ENCODE measurements at regions not wholly inside any gene's neighbourhood (a gene's known extent, or its start where the extent isn't known, plus 50 kb on each side); places are given as distances from the start of the nearest gene placed in this dataset.

DNA sequence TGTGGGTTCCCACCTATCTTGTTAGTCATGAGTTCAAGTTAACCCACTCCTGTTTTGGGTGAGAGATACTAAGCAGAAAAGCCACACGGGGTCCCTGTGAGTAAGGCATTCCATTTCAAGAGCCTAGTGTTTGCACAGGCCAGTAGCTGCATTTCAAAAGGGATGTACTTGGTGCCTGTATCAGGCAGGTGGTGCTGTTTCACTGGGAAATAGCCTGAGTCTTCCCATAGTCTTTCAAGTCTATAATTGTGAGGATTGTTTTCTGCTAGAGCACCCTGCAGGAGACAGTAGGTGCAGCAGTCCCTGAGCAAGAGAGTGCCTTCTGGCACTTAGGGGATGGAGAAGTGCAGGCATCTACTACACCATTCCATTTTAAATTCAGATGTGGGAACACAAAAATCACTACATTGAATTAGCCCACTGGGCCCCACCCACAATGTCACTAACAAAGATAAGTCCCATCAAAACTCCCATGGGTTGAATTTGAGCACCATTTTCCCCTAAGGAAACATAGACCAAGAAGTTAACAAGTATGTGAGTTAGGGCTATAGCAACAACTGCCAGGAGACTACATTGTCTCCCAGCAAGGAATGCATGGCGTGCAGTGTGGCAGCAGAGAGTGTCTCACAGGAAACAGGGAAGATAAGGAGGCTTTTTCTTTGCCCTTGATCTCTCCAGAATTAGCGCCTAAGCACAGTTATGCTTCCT, 263.2 kb downstream of the COX7C start:
- peak; percentile 85 to 88 for DNase-seq

DNA sequence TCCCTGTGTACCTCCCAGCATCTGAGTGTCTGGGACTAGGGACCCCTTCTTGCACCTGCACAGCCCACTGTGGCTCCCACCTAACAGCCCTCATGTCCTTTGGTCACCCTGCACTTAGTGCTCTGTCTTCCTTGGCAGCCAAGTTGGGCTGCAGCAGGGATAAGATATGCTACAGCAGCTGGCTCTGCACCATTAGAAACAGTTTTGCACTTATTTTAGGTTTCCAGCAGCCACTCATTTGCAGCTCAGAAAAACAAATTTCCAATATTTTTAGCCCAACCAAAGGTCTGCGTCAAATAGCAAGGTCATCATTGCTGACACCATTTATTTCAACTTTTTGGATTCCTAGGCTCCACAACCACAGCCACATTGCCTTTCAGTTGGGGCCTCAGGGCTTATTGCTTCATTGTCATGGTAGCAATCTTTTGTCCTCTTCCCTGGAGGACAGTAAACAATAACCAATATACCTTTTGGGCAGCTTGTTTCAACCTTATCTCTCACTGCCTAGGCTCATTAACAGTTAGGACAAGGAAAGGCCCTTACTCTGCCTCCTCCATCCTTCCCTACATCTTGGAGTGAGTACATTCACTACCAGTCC, 263.9 kb downstream of the COX7C start:
- DNase-seq, result no peak

DNA sequence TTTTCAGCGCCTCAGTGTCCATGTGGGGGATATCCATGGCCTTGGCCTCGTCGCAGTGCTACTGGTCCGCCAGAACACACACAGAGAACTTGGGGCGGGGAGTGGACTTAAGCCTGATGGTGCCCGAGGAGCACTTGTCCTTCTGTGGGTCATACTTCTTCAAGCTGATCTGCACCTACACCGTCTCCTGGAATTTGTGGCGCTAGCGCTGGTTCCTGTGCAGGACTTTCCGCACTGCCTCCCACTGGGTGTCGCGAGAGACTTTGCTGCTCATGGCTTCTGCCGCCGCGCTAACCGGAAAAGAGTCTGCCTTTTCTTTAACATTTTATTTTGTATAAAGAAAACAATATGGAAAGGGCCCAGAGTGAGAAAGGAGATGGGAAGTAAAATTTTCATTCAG, 266.9 kb downstream of the COX7C start:
- no peak for DNase-seq

DNA sequence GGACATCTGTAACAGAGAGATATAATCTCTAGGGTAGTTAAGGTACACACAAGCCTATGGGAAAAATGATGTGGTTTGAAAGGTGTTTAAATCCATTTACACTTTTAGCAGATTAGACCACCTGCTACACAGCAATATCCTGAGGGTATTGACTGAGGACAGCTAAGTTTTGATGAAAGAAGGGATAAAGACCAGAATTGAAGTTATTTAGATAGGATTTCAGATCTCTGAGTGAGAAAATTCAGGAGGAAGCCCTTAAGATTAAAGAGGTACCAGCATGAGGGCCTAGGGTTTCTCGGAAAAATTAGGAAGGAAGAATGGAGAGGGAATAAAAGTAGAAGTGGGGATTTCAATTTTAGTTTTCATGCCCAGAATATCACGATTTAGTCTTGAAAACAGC, 267.3 kb downstream of the COX7C start:
- no peak for DNase-seq

DNA sequence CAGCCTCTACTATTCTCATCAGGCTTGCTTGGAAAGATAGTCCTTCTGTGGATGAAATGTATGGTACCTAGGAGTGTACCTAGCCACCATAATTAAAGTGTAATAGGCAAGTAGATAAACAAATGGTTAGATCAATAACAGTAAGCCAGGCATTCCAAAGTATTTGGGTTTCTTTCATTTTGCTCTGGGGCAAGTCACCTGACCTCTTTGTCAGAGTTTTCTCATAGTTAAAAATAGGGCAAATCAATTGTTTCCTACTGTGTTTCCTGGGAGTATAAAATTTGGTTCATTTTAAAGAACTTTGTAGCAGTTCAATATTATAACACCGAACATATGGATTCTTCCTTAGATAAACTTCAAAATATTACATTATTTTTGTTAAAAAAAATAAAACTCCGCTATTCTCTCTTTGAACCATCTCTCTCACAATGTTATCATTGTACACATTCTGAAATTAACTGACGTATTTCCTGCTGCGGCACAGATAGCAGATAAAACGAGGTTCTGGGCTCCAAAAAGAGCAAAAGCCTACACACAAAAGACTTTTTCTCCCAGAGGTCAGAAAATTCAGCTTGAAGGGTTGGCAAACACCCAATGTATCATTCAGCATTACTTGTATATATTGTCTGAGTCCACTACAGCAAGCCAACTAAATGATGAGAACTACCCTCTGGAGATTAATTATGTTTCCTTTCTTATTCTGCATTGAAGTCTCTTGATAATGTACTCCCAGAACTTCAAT, 267.9 kb downstream of the COX7C start:
- no peak for DNase-seq

DNA sequence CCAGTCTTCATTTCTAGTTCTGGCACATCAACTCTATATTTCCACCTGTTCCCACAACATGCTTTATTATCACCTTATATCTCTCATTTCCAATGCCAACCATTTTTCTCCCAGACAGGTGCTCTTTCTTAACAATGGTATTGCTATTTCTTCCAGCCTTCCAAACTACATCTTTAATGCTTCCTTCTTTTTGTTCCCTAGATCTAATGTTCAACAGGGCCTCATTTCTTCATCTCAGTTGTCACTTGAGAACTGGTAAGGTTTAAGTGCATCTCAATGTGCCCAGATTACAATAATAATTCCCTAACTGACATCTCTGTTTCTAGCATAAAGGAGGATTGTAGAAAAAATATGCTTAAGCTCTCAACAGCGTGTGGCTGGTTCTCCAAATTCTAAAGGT, 272.6 kb downstream of the COX7C start:
- DNase-seq, result no peak

DNA sequence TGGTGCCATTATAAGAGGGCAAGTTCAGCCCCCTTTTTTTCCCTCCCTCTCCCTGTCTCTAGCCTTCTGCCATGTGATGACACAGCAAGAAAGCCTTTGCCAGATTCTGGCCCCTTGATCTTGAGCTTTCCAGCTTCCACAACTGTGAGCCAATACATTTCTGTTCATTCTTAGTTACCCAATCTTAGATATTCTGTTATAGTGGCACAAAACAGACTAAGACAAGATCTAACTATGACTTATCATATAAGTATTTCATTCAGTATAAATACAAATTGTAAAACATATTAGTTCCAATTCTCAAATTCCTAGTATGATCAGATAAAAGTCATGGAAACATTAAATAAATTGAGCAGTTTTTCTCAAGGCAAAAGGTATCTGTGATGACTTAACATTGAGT, 276.3 kb downstream of the COX7C start:
- no peak for DNase-seq

DNA sequence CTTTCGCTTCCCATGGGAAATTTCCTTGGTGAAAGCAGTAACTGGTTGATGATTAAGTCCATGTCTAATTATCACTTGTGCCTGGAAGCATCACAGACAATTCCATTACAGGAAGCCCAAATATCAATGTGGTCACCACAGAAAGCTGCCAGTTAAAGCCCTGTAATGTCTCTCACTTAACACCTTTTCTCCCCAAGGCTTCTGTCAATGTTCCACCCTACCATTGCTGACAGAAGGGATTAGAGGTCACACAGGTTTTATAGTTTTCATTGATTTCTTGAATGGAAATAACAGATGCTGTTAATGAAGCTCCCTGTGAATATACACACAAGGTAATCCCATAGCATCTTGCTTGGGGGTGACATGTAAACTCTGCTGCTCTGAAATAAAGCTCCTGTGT, 279.2 kb downstream of the COX7C start:
- DNase-seq, result no peak

DNA sequence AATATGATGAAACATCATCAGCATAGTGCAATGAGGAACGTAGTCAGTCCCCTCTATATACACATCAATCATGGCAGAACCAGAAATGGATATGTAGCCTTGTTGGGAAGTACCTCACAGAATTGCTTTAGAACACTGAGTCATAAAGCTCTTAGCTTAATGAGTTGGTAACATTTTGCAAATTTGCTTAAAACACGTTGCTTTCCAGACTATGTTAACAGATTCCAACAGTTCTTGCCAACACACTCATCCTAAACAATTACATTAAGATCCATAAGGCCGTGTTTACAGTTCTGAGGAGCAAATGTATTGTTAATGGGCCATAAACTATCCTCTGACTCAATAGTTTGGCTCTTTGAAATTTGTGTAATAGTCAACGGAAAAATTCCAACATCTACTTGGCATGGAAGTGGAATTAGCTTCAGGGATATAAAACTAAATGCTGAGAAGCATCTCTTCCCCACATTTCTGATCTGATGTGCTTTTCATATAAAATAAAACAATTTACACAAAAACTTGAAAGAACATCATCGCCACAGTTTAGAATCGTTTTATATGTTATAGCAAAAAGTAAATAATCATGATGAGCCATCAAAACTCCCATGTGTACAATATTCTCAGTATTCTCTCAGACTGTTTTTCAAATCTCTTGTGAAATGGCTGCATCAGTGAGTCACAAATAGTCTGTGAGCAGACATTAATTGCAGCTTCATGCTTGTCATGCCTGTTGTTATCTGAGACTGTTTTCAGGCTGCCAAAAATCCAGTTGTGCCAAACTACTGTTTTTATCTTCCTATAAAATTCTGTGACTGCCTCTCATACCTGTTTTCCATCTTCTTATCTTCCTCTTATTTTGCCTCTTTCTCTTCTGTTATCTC, 291.9 kb downstream of the COX7C start:
- DNase-seq, result peak in 1 of 2 experiments; percentile 1

DNA sequence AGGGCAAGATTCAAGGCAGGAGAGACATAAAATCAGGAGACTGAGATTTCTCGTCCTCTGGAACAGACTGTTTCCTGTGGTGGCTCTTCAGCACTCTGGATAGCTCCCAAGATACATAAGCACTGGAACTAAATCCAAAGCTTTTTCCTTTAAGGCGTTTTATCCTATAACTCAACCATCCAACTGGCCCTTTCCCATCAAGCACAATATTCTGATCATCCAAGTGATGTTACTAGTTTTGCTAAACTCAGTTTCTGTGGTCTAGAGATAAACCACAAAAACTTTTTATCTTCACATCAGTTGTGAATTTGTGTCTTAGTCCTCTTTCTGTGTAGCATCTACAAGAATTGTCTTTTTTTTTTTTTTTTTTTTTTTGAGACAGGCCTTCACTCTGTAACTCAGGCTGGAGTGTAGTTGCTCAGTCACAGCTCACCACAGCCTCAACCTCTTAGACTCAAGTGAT, 299.4 kb downstream of the COX7C start:
- DNase-seq, result no peak

DNA sequence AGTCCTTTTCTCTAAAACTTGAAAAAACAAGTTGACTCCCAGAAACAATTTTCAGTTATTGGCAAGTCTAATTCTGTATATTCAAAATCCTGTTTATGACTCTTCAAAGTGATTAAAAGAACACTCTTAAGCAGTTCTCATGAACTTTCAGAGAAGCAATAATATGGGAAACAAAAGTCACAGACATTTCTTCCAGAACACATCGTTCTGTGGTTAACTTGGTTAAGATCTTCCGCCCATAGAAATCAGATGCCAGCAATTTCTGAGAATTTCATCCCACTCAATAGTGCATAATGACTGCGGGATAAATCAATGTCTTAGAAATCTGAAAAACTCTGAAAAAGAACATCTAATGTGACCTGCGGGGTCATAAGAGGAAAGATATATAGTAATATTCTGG, 300.5 kb downstream of the COX7C start:
- DNase-seq, result no peak

DNA sequence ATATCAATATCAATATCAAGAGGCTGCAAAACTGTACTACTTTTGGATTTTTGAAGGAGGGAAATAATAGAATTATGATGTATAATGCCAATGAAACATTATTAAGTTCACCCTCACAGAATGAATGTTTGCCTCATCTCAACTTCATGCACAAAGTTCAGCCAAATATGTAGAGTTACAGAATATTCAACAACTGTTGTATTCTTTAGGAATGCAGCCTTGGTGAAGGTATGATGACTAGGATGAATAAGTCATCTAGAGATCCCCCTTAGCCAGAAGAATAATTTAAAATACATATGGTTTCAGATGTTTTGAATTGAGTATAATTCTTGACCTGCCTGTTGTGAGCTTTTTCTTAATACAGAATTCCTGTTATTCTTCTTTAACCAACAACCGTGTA, 308.3 kb downstream of the COX7C start:
- DNase-seq, result no peak

DNA sequence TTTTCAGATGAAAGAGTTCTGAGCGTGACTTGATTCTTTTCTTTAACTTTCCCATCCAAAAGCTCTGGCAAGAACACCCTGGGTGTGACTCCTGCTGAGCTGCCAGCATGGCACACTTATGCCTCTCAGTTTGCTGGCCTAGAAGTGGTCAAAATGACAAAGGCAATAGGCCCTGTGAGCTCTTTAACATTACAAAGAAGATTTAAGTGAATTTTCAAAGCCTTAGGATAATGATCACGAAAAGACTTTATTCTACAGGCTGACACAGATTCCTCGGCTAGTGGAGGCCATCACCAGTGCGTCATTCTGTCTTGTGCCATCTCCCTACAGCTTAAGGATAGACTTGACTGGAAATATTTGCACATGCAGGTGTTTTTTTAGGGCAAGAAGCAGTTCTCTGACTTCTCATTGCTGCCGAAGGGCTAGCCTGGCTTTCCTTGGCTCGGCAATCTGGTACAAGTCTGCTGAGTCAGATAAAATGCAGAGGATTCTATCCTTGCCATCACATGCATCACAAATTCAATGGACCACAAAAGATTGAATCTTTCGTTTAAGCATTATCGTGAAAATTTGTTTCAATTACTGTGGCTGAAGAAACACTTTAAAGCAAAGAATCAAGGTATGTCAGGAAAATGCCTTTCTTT, 311.5 kb downstream of the COX7C start:
- DNase-seq, result no peak

DNA sequence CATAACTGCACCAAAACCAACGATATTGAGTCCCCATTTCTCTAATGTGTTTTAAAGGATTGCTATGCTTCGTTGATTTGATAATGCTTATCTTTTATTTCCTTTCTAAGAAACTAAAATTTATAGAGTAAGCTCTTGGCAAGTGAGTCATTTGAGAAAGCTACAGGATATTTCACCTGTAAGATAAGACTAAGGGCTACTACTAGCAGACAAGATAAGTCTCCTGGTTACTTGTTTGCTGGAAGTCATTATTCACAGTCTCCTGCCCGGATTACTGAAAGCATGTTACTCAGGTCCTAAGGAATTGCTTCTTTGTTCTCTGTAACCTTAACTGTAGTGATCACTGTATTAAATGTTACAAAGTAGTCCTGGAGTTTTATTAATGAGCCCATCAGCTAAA, 315.9 kb upstream of the RASA1 start:
- DNase-seq, result no peak

DNA sequence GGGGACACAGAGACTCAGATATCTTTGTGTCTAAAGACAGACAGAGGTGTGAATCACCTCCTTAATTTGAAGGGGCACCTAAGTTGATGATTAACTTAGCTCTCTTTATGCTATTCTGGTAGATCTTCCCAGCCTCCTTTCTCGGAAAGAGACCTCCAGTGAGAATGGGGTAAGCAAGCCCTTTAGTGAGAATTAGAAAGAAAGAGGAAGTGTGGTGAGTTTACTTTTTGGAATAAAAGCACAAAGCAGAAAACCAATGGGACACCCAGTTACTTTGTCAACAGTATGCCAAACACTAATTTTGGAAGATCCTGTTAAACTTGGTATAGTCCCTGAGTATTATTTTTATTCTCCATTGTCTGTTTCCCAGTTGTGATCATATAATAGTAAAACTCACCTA, 302.8 kb upstream of the RASA1 start:
- DNase-seq, result no peak

DNA sequence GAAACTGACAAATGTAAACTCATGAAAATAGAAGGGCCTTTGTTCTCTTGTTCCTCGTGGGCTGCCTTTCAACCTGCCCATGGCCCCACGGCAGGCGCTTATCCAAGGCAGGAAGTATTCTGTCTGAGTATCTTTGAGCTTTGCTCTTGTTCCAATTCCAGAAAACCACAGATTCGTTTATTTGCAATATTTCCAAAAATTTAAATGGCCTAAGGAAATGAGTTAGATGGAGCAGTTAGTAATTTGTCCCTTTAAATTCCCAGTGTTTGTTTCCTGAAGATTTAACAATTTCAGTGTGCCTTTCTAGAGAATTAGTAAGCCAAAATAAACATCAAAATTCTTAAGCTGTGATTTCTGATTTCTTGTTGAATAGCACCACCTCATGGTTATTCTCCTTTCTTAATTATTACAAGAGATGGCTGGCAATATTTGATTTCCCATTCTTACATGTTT, 299.4 kb upstream of the RASA1 start:
- peak; percentile 36 to 52 for DNase-seq

DNA sequence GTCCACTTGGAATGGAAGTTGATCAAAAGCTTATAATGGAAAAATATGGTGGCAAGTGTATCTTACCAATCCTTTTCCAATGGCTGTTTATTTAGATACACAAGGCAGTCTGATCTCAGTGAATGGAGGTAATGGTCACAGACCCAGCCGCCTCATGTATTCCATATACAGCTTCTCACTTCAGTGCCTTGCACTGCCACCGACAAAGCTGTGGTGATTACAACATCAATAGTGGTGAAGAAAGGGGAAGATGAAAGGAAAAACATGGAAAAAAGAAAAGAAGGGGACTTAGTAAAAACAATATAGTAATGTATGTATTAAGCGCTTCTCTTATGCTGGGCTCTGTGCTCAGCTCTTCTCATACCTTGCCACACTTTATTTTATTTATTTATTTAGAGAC, 297.3 kb upstream of the RASA1 start:
- peak; percentile 41 to 51 for DNase-seq

DNA sequence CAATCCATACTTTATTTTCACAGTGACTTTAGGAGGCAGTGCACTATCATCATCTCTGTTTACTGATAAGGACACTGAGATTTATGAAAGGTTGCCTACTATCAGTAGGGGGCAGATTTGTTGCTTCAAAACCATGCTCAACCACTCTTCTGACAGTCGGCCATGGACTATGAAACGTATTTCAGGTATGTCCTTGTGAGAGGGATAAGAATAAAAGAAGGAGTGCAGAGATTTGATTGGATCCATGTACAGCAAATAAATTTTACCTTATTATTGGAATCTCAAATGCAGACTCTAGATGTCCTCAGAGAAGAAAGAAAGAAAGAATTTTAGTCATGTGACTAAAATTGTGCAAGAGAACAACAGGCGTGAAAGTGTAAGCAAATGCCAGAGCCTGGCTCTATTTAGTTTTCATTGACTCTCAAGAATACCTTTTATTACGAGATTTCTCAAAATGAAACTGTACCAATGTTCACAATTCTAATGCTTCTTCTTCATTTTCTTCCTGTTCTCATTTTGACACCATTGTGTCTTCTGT, 296.6 kb upstream of the RASA1 start:
- no peak for DNase-seq

DNA sequence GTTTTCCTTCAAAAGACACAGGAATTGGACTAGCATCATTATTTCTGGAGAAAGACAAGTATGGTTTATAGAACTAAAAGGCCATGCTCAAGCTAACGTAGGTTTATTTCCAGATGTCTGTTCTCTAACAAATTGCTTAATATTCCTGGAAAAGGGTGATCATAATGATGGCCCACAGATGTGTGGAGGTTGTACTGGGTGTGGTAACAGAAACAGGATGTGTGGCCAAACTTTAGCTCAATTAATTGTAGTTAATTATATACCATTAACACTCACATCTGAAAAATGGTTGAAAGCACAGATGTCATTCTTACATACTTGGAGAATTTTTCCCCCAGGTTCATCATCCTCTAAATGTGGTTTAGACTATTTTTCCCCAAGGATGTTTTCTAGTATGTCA, 292.7 kb upstream of the RASA1 start:
- DNase-seq, result peak; percentile 14 to 34

DNA sequence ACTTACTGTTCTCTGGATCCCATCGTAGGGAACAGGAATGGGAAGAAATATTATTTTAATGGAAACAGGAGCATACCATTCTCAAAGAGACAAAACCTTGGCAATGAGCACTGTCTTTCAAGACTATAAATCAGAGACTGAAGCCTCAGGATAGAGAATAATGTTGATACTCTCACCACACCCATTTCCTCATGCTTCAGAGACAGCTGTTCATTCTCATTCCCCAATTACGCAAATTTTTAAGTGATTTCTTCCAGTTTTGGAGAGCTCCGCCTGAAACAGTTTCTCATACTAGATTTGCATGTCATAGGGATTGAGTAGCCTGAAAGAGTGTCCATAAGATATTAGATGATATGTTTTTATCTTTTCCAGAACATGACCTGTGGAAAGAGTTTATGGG, 290.5 kb upstream of the RASA1 start:
- no peak for DNase-seq

DNA sequence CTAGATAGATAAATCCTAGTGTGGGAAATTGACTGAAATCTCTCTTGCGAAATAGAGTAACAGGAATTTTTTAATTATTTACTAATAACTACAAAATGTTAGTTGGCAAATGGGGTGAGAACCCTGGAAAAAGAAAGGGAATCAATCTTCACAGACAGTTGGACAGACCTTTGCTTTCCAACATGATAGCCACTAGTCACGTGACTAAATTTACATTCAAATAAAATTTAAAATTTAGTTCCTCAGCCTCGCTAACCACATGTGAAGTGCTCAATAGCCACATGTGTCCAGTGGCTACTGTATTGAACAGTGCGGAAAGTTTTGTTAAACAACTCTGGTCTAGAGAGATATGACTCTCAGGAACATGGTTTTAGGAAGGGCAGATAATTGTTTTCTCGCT, 289.9 kb upstream of the RASA1 start:
- DNase-seq, result no peak

DNA sequence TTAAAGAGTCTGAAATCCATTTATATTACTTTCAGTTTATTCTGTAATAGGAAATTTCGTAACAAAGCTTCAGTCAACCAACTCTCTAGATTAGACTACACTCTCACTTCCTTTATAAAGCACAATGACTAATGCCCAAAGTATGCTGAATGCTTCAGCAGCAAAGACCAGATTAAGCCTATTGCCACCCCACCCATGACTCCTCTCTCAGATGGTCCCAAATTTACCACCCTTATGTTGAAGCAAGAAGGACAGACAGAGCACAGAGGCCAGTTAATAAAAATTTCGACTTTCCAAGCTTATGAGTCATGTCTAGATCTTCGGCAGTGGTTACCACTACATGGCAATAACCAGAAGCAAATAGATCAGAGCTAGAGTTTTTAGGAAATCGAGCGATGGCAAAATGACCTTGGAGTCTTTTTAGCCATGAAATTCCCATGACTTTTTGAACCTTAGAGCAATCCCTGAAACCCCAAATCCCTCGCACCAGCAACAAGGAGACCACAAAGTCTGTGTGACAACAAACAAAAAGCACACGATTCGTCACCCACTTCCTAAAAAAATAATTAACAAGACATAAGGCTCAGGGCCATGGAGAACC, 287.8 kb upstream of the RASA1 start:
- peak; percentile 91 to 95 for DNase-seq

Data from AML-193 (cell line).